ENCODE measurements at regions not wholly inside any gene's neighbourhood (a gene's known extent, or its start where the extent isn't known, plus 50 kb on each side); places are given as distances from the start of the nearest gene placed in this dataset.
"Not testable (repeated sequence)": the region's sequence is repeated elsewhere in the genome, so short reads cannot be mapped to it uniquely, and the experiment has no call there.

DNA sequence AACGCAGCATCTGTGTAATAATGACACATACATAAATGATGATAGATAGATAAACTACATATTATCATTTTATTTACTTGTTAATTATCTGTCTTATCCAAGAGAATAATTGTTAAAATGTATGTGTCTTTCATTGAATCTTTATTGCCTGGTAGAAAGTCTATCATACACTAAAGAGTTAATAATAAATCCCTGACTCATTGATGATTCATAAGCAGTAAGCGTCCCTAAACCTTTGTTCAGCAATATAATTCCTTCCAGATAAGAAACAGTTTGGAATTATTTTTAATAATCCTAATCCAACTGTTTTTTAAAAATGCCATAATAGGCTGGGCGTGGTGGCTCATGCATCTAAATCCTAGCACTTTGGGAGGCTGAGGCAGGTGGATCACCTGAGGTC lies 655.6 kb upstream of the CNTN5 start:
- DNase-seq = no peak

DNA sequence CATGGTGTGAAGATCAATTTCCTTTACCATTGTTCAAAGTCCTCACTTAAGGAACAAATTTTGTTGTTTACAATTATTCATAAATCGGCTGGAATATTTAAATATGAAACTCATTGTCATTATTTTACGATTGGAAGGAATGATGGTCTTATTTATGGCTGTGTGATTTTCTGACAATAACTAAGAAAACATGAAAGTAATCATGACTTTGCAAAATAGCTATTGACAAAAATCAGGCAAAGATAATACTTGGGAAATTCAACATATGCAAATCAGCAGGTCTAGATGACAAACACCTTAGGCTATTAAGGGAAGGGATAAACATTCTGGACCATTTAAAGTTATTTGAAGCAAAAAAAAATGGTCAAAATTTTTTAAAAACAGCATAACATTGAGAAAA lies 654.8 kb upstream of the CNTN5 start:
- DNase-seq = no peak

- no peak for DNase-seq
These were observed 630.4 kb upstream of the CNTN5 start for GRCh38 chr11:98390391-98390790.

GRCh38 chr11:98394500-98394899 lies 626.2 kb upstream of the CNTN5 start:
- not testable (repeated sequence) for DNase-seq

- no peak for DNase-seq
These were observed 622.2 kb upstream of the CNTN5 start for GRCh38 chr11:98398508-98398907.

- no peak for DNase-seq
These were observed 611.7 kb upstream of the CNTN5 start for GRCh38 chr11:98409069-98409468.

DNA sequence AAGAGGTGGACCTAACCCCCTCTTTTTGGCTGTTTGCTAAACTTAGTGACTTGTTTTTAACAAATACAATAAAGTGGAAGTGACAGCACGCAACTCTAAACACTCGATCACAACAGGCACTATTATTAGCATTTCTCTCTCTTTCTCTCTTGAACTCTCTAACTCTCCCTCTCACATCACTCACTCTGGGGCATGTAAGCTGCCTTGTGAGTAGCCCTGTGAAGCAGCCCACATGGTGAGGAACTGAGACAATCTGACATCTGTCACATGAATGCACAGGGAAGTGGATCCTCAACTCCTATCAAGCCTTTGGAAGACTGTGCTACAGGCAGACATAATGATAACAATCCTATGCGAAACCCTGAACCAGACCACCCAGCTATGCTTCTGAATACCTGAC lies 609.0 kb upstream of the CNTN5 start:
- DNase-seq = no peak

- no peak for DNase-seq
These were observed 603.4 kb upstream of the CNTN5 start for GRCh38 chr11:98417256-98417755.

GRCh38 chr11:98423933-98424332 lies 596.8 kb upstream of the CNTN5 start:
- no peak for DNase-seq

GRCh38 chr11:98424773-98425172 lies 596.0 kb upstream of the CNTN5 start:
- not testable (repeated sequence) for DNase-seq

GRCh38 chr11:98431463-98432359 lies 589.0 kb upstream of the CNTN5 start:
- no peak for DNase-seq

DNA sequence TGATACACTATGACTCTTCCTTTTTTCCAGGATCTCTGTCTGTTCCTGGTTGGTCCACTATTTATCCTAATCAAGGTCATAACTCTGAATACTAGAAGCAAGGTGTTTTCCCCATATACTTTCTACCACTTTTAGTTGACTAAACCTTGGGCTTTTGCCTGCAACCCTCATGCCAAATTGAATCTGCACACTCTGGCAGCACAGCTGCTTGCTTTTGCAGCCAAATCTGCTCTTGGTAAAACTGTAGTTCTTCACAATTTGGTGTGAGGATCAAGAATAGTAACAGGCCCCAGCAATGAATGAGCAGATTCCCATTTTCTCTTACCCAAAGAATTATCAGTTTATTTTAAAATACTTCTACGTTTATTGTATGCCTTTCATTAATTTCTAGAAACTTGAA lies 586.5 kb upstream of the CNTN5 start:
- DNase-seq = no peak

- no peak for DNase-seq
These were observed 567.4 kb upstream of the CNTN5 start for GRCh38 chr11:98453378-98453777.

GRCh38 chr11:98455500-98456307 lies 565.0 kb upstream of the CNTN5 start:
- no peak for DNase-seq

DNA sequence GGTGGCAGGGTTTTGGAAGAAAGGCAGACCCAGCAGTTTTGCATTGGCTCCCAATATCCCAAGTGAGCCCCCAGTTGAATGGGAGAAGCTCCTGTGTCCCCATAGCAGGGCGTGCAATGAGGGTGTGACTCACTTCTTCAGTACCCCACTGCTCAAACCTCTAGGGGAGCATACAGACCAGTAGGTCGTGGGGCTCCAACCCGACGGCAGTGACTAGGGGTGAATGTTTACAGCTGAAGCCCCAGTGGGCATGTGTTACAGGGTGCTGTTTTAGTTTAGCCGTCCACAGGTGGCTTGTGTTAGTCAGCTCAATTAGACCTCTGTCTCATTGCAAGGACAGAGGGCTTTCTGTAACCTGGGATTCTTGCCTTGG lies 564.5 kb upstream of the CNTN5 start:
- DNase-seq = no peak

DNA sequence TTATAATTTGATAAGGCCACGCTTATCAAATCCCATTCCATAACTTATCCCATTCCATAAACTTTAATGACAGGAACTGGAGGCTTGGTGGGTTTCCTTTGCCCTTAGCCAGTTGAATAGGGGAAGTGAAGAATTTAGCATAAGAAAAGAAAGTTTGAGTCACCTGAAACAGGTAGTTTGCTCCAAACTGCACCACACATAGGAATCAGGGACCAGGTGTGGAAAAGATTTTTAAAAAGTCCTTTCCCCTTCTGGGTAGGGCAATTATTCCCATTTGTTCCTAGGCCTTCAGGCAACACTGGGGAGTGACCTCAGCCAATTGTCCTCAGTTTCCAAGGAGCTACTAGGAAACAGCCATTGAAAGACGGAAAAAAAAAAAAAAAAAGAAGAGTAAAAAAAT lies 525.7 kb upstream of the CNTN5 start:
- no peak for DNase-seq

GRCh38 chr11:98495601-98496000 lies 525.1 kb upstream of the CNTN5 start:
- no peak for DNase-seq

DNA sequence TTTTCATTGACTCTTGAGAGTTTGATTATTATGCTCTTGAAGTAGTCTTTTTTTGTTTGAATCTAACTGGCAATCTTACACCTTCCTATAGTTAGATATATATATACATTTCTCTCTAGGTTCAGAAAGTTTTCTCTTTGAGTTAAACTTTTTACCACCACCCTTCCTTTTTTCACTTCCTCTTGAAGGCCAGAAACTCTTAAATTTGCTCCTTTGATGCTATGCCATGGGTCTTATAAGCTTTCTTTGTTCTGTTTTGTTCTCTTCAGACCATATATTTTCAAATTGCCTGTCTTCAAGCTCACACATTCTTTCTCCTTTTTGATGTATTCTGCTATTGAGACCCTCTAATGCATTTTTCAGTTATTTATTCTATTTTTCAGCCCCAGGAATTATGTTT lies 513.5 kb upstream of the CNTN5 start:
- DNase-seq = no peak

- no peak for DNase-seq
These were observed 507.8 kb upstream of the CNTN5 start for GRCh38 chr11:98512938-98513337.

- no peak for DNase-seq
These were observed 489.2 kb upstream of the CNTN5 start for GRCh38 chr11:98531576-98531975.

DNA sequence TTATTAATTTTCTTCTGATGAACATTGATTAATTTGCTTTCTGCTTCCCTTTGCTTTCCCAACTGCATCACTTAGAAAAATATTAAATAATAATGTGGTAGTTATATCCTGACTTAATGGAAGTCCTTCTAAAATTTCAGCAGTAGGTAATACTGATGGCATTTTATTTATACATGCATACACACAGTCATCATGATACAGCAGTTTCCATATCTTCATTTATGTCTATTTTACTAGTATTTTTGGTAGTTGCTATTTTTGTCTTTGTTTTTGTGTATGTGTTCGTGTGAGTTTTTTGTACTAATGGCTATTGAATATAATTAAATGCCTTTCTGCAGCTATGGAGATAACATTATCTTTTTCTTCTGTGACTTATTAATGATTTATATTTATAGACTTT lies 484.7 kb upstream of the CNTN5 start:
- DNase-seq = no peak

- DNase-seq = not testable (repeated sequence)
These were observed 482.4 kb upstream of the CNTN5 start for GRCh38 chr11:98538358-98538757.
